HG03442 (cell line): ENCODE measurements at regions not wholly inside any gene's neighbourhood (a gene's known extent, or its start where the extent isn't known, plus 50 kb on each side); places are given as distances from the start of the nearest gene placed in this dataset.

Experiments
- ATAC-seq: cut with Tn5 transposase; IDR thresholded peaks from one replicate; pipeline ENCODE4 v1.9.1; 2021; ENCODE audit warnings: mild to moderate bottlenecking, moderate library complexity; ENCODE audit not compliant: unreplicated experiment

- no peak for ATAC-seq
Measured at GRCh38 chr15:97525809-97526208, 434.7 kb upstream of the ARRDC4 start.

GRCh38 chr15:97528238-97528637 is 432.3 kb upstream of the ARRDC4 start:
- no peak for ATAC-seq

- ATAC-seq: no peak
Measured at GRCh38 chr15:97545799-97546198, 414.7 kb upstream of the ARRDC4 start.

- ATAC-seq: no peak
Measured at GRCh38 chr15:97547381-97547780, 413.1 kb upstream of the ARRDC4 start.

GRCh38 chr15:97561529-97561928 is 399.0 kb upstream of the ARRDC4 start:
- no peak for ATAC-seq

- ATAC-seq: no peak
Measured at GRCh38 chr15:97563516-97563915, 397.0 kb upstream of the ARRDC4 start.

- no peak for ATAC-seq
Measured at GRCh38 chr15:97566961-97567360, 393.5 kb upstream of the ARRDC4 start.

- ATAC-seq: no peak
Measured at GRCh38 chr15:97567411-97567810, 393.1 kb upstream of the ARRDC4 start.

GRCh38 chr15:97576929-97577645 is 383.4 kb upstream of the ARRDC4 start:
- no peak for ATAC-seq

- ATAC-seq: no peak
Measured at GRCh38 chr15:97585408-97585807, 375.1 kb upstream of the ARRDC4 start.

- ATAC-seq: no peak
Measured at GRCh38 chr15:97592778-97593177, 367.7 kb upstream of the ARRDC4 start.

GRCh38 chr15:97597801-97598200 is 362.7 kb upstream of the ARRDC4 start:
- ATAC-seq: no peak

- ATAC-seq: no peak
Measured at GRCh38 chr15:97598353-97598798, 362.1 kb upstream of the ARRDC4 start.

GRCh38 chr15:97600190-97600589 is 360.3 kb upstream of the ARRDC4 start:
- ATAC-seq: no peak

GRCh38 chr15:97604677-97605076 is 355.8 kb upstream of the ARRDC4 start:
- no peak for ATAC-seq

GRCh38 chr15:97615114-97615513 is 345.4 kb upstream of the ARRDC4 start:
- no peak for ATAC-seq

GRCh38 chr15:97623091-97623661 is 337.3 kb upstream of the ARRDC4 start:
- ATAC-seq: no peak

- ATAC-seq: no peak
Measured at GRCh38 chr15:97627634-97628033, 332.9 kb upstream of the ARRDC4 start.

GRCh38 chr15:97645758-97646157 is 314.7 kb upstream of the ARRDC4 start:
- ATAC-seq: no peak

- no peak for ATAC-seq
Measured at GRCh38 chr15:97648728-97649127, 311.8 kb upstream of the ARRDC4 start.

GRCh38 chr15:97652041-97652440 is 308.5 kb upstream of the ARRDC4 start:
- ATAC-seq: no peak

- no peak for ATAC-seq
Measured at GRCh38 chr15:97652700-97653167, 307.8 kb upstream of the ARRDC4 start.

- ATAC-seq: no peak
Measured at GRCh38 chr15:97653896-97654295, 306.6 kb upstream of the ARRDC4 start.
